ENCODE measurements at regions not wholly inside any gene's neighbourhood (a gene's known extent, or its start where the extent isn't known, plus 50 kb on each side); places are given as distances from the start of the nearest gene placed in this dataset.

- no peak for TF ChIP-seq POLR2A (IDR thresholded peaks at IDR 0.05; ENCODE audit: low read length)
- TF ChIP-seq GATA1 (IDR thresholded peaks at IDR 0.05; ENCODE audit: low read depth, low read length), result no peak
Observed at GRCh38 chr2:224650815-224651439, 65.2 kb downstream of the CCDC195 start.

All from erythroblast (primary cell).